GM18867 (cell line): ENCODE measurements at regions not wholly inside any gene's neighbourhood (a gene's known extent, or its start where the extent isn't known, plus 50 kb on each side); places are given as distances from the start of the nearest gene placed in this dataset.

Experiments used
- ATAC-seq: cut with Tn5 transposase; IDR thresholded peaks from one replicate; pipeline ENCODE4 v1.9.1; 2021; ENCODE audit warnings: mild to moderate bottlenecking, moderate library complexity; ENCODE audit not compliant: unreplicated experiment

DNA sequence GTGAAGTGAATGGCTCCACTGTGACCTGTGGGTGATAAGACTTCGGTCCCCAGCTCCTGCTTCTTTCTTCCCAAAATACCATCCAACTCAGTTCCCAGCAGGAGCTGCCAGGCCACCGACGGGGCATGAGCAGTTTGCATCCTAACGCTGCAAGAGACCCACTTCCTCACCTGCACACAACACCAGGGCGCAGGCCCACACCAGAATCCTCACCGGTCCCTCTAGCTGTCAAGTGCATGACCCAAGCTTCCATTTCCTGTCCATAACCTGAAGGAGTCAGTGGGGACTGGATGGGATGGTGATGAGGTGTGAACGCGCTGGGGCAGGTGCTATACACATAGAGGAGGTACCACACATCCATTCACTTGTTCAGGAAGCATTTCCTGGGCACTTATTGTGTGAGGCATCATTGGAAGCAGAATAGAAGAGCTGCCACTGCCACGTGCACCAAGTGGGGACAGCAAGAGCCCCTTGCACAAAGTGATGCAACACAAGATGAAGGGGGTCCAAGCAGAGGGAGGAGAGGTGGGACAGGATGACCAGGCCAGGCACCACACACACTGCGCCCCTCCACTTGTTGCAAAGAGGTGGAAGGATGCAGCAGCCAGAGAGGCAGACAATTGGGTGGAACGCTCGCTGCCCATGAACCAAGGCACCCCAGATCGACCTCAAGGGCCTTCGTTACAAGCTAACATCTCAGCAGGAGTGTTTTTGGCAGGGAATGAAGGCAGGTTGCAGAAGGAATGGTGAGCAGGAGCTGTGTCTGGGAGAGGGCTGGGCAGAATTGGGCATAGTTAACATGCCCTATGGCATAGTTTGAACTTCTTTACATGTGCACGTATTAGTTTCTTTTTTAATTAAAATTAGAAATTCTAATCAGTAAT, 605.8 kb upstream of the MGMT start:
- no peak for ATAC-seq

DNA sequence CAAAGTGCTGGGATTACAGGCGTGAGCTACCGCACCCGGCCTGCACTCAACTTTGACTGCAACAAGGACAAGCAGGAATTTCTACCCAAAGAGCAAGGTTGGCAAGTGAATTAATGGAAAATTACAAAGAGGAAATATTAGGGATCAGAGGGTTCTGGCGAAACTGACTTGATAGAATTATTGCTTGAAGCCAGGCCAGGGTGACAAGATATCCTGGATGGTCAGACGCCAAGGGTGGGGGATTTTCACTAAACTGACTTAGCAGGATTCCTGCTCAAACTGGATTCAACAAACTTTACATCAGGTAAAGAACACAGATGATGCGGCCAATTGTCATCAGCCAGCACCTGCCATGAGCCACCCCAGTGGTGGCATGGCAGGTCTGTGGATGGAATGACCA, 603.6 kb upstream of the MGMT start:
- ATAC-seq, result no peak

DNA sequence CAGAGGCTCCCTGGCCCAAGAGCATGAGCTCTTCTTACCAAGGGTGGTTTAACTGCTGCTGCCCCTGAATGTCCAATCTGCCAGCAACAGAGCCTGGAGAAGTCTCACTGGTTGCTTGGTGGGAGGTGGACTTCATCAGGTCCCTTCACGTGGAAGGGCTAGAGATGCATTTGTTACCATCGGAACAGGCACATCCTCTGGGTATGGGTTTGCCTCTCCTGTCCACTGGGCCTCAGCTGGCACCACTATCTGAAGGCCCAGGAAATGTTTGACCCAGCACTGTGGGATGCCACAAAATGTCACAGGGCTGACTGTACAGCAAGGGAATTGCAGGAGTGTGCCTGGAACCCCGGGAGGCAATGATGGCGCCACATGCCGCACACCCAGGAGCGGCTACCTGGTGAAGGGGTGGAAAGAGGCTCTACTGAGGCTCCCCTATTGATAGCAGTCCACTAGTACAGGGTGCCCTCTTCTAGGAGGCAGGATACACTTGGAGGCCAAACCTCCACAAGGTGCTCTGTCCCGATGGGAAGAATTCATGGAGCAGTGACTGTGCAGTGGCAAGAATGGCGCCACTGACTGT, 603.1 kb upstream of the MGMT start:
- no peak for ATAC-seq

DNA sequence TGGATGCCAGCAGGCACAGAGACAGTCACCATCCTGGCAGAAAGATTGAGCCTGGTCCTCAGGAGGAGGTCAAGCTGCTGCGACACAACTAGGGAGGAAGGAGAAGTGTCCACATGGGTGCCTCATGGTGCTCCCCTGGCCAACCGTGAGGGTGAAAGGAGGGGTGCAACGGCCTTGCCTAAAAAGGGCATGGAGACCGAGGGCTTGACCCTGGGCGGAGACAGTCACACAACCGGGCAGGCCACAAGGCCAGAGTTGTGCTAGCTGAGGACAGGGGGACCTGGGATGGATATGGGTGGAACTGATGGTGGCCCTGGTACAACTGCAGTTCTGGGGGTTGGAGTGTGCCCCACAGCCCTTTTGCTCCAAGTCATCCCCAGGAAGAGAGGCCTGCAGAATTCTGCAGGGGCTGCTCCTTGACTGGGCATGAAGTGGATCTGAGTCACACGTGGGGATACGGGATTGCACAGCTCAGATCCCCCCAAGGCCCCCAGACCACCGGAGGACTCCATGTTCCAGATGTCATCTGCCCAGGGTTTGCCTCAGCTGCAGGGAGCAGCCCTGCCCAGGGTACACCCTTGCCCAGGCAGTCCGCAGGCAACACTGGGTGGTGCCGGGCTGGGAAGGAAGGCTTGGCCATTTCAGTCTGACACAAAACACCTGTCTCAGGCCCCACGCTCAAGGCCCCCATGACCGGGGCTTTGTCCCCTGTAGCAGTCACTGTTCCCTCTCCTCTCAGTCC, 602.3 kb upstream of the MGMT start:
- ATAC-seq, result no peak

DNA sequence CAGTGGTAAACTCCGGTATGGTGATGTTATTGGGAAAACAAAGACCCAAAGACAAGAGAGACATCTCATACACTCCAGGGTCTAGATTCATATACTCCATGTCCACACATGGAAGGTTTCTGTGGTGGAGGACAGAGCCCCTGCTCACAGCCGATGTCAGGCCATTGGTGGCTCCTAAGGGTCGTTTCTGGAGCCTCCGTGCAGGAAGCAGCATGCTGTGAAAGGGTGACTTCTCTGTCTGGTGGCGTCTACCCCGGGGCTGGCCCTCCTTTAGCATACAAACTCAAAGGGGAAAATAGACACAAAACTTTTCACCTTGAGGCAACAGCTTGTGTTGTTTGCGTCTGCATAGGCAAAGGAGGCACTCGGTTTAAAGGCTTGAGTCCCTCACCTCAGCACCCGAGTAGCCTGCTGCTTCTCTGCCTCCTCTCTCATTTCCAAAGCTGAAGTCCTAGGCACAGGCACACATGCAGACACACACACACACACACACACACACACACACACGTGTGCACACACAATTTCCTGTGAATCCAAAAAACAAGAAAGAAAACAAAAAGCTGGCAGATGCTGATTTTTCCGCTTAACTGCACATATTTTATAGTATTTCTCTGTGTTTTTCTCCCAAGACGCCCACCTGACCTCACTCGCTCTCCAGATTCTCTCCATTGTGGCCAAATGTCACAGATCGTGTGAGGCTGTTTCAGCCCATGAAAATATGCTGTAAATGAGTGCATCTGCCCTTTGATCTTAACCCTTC, 601.4 kb upstream of the MGMT start:
- no peak for ATAC-seq

DNA sequence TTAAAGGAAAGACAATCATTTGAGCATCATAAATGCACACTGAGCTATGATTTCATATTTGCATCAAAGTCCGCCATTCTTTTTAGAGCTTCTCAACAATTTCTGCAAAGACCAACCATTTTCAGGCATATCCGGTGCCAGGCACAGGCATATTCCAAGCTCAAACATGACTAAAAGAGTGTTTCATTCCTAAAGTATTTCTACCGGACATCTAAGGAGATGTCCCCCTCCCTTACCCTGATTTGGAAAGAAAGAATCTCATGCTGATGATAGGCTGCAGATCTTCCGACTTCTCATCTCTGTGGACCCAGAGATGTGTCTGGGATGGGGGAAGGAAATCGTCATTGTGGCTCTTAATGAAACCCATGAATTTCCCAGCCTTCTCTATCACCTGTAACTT, 600.5 kb upstream of the MGMT start:
- no peak for ATAC-seq

DNA sequence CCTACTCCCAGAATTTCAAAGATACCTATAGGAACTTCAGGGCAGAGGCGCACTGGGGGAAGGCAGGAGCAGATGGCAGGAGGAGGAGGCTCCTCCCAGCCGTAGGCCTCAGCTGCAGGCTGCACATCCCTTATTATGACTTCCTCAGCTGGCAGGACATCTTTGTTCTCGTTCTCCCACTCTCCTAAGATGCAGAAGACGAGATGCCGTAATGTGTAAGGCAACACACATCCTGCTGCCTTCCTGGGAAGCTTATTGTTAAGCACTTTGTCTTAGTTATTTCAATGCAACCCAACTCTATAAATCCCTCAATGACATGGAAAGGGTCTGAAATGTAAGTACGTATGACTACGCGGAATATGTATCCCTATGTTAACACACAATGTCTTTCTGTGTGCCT, 599.8 kb upstream of the MGMT start:
- no peak for ATAC-seq

DNA sequence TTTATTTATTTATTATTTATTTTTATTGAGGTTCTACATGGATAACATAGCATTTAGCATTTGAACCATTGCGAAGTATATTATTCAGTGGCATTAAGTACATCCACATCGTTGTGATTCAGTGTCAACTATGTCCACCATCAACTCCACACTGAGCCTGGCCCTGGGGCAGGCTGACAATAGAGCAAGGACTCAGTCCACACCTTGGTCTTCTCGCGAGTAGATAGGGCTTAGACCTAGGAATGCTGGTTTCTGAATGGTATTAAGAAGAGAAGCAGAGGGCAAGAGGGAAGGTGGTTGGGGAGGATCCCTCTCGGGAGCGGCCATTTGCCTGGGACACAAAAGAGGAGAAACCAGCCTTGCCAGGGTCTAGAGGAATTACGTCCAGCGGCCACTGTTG, 599.2 kb upstream of the MGMT start:
- no peak for ATAC-seq

DNA sequence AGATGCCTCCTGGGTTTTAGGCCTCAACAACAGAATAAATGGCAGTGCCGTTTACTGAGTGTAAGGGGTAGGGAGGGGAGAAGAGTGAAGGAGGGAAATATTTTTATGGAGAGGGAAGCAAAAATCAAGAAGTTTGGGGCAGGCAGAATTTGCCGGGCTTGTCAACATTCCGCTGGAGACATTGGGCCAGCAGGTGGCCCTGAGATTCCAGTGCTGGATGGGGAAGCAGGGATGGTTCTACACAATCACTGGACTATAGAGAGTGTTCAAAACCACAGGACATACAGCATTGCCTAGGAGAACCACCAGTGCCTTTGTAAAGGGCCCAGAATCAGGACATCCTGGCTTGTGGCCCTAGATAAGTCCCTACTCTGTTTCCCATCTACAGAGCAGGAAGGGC, 598.6 kb upstream of the MGMT start:
- no peak for ATAC-seq

DNA sequence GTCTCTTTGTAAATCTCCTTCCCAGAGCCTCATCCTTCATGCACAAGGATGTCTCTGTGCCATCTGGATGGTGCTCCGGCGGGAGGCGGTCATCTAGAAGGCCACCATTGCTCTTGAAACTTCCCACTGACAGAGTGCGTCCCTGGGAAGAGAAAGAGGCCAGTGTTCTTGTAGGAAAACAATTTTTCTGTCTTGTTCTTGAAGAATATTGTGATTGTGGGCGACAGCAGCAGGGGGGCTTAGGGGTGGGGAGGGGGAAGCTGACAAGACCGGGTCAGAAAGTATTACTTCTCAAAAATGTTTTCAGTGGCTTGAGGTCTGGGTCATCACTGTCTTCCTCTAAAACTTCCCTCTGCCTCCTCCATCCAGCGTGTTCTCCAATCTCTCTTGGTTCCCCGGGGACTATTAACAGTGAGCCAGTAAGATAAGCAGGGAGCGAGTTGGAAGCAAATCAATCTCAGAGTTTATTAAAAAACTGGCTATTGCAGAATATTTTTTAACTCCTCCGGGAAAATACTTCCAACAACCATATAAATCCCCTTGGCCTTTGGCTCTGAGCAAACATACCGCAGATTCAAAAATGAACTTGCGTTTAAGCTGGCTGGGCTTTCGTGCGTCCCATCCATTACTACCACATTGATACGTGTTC, 597.8 kb upstream of the MGMT start:
- ATAC-seq, result no peak

DNA sequence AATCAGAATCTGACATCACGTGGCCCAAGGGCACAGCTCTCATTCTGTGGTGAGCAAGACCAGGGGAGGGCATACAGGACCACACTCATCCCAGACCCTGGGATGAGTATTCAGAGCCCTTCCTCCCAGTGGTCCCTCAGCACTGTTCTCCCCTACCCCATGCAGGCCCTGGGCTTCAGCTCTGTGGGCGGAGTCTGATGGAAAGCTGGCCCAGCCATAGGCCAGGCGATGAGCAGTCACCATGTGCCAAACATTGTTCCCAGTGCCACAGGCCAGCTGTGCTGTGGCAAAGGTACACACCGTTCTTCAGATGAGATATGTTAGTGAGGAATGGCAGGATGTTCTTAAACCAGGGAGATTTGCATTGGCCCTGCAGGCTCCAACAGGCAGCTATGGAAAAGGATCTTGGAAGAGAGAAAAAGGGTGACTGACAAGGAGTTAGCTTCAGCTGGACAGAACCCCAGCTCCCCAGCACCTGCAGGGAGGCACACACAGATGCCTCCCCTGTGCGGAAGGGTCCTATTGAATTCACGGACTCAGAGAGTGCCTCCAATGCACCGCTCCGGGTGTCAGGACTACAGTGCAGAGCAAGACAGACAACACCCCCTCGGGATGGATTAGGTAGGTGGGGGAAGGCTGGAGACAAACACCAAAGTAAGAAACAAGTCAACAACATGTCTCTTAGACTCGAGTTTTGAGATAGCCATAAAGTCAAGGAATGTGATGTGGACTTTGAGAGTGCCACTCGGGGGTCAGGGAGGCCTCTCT, 596.0 kb upstream of the MGMT start:
- ATAC-seq, result no peak

DNA sequence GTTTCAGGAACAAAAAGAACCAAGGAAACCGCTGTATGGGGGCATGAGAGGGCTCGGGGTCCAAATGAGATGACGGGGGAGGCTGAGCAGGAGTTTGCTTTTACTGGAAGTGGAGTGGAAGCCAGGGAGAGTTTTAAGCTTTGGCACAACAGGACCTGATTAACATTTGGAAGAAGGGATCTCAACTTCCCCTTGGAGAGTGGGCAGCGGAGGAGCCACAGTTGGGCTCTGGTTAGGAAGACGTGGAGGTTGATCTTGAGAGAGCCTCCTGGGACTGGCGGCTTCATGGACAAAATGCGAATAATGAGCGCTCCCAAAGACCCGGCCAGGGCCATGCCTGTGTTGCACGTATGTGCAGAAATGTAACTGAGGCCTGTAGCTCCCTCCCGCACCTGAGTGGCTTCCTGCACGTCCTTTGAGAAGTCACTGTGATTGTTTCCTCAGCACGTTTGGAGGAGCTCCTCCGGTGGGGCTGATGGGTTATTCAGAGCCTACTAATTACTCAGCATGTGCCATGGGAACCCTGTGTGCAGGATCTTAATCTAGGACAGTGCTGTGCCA, 595.3 kb upstream of the MGMT start:
- ATAC-seq, result no peak

DNA sequence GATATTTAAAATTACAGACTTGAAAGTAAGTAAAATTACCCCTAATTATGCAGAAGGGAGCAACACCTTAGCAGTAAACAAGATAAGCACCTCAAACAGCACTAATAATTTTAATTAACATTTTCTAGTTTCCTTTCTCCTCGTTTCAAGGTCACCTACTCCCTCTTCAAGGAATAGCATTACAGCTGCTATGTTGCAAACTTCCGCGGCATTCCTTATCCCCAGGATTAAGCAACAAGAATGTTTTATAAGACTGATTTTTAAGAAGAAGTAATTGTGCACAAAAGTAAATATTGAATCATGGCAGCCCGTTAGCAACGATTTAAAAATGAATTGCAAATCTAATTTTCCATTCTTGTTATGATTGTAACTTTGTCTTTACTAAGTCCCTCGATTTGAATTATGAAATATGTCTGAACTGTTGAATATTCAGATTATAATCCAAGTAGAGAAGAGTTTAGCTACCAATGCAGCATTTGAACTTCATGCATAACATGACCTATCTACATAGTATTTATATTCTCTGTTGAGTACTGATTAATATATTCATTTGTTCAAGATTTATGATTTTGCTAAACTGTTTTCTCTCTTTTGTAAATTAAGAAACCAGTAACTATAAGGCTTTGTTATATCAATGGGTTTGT, 593.5 kb upstream of the MGMT start:
- ATAC-seq, result no peak

DNA sequence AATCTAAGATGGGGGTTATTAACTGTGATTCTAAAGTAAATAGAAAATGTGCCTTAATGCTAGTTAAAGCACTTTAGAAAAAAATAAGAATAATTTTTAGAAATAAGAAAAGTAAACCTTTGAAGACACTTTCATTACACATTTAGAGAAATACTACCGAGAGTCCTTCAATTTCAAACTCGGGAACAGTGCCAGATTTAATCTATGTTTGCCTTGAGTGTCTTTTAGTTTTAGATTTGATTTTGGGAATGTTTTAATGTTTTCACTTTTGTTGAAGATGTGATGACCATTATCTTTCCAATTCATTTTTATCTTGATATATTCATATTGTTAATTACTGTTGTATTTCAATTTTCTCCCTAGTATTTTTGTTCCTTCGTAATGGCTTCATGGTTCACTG, 592.7 kb upstream of the MGMT start:
- ATAC-seq, result no peak

DNA sequence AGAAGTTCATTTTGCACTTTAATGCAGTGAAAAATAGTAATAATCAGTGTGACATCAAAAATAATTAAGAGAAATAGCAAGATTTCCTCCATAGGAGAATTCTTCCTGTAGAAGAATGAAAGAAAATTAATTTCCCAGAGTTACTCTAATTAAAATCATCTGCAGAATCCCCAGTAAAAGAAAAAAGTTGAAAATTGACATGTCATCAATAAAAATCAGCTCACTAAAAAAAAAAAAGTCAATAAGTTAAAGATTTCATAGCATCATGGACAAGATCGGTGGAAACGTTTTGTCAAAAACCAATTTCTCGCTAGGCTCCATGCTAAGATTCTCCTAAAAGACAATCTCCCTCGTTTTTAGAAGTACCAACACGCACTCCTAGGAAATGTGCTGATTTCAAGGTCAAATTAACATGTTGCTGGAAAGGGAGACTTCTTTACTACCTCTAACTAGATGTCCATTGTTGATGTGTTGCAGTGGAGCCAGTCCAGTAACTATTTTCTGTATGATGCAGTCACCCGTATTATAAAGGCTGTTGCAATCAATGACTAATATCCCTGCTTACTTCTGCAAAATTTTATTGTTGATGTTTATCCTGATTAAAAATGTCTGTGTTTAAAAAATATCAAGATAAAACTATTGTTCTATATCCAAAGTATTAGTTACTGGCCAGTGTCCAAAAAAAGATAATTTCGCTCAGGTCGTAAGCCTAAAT, 591.9 kb upstream of the MGMT start:
- ATAC-seq, result no peak

DNA sequence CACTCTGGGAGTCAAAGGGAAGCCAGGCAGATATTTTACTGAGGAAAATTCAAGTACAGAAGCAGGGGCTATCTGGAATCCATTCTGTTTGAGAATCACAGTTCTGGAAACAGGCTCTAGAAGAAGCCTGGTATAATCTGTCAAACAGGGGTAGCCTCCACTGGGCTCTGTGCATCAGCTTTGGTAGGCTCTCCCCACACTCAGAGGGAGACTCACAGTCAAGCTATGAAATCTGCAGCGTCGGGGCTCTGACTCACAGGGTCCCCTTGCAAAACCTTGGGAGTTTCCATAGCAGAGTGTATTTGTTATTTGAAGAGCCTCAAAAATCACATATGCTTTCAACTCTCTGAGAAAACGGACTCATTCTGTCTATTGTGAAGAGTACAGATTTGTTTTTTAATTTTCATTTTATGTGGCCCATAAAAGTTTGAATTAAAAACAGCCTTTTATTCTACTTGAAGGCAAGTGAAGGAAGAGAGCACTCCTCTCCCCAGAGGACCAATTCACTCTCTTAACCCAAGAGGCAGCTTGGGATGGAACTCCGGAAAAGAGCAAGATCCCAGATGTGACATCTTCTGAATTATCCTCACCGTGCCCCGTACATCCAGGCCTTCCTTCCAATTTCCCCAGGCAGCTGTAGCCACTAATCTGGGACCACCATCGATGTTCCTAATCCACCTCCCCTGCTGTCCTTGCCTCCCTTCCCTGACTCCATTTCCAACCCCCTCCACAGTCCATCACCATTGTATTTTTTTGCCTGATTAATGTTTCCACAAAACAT, 590.9 kb upstream of the MGMT start:
- no peak for ATAC-seq

DNA sequence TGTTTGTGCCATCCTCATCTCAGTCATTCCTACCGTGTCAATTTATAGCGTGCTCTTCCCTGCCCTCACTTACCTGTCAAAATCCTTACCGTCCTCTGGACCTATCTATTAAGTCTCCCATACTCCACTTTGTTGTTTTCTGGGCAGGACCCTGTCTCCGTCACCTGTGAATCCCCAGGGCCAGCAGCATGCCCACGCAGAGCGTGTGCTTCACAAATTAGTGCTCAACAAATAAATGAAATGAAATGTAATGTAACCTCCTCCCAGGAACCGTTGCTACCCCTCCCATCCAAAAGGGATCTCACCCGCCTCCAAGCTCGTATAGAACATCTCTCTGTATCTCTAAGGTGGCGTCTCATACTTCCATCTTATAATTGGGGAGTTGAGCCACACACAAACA, 589.9 kb upstream of the MGMT start:
- ATAC-seq, result no peak

DNA sequence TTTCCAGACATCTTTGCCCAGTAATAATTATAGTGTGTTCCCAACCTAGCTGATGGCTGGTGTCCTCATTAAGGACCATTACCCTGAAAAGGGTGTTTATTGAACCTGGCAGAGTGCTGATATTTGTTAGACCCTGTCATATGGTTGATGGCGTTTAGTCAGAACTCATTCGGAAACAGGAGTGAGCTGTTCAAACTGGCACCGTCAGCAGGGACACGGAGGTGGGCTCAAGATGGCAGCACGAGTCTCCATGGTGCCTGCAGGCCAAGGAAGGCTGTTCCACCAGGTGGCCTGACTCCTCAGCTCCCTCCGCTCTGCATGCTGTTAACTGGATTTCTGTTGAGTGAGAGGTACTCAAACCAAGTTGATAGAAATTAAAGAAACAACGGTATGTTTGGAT, 589.1 kb upstream of the MGMT start:
- ATAC-seq, result no peak
